ENCODE measurements at regions not wholly inside any gene's neighbourhood (a gene's known extent, or its start where the extent isn't known, plus 50 kb on each side); places are given as distances from the start of the nearest gene placed in this dataset.

DNA sequence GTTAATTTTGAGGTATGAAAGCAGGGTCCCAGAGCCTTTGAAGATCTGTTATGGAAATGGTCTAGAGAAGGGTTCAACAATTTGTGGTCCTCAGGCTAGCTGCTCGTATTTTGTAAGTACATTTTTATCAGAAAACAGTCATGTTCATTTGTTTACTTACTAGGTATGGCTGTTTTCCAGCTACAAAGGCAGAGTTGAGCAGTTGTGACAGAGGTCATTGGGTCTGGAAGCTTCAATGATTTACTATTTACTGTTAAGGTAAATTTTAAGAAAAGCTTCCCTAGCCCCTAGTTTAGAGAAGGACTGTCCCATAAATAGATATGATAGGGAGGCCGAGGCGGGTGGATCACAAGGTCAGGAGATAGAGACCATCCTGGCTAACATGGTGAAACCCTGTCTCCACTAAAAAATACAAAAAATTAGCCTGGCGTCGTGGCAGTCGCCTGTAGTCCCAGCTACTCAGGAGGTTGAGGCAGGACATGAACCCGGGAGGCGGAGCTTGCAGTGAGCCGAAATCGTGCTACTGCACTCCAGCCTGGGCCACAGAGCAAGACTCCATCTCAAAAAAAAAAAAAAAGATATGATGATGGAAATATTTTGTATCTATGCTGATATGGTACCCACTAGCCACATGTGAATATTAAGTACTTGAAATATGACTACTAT is 538.4 kb upstream of the CITED2 start:
- in situ Hi-C loops (cut with MboI; ENCODE audit: low sequenced_read_pairs in 4 of 4): no loop called here
- Histone ChIP-seq H3K36me3 (no peaks in the 10 kb centered on the region), H3K27ac (no peak overlapping the region), H3K4me3 (no peak overlapping the region), H3K27me3 (no peaks in the 10 kb centered on the region), H3K9me3 (no peaks in the 10 kb centered on the region), H3K4me1 (no peaks in the 10 kb centered on the region)
- DNase-seq (no peak), ATAC-seq (no peak)
- intact Hi-C loops (cut with DNase I; ENCODE audit: low total_unique reads): no loop called here
- TF ChIP-seq POLR2A (IDR thresholded peaks at IDR 0.05): no peak
- TF ChIP-seq, protein P1, sequence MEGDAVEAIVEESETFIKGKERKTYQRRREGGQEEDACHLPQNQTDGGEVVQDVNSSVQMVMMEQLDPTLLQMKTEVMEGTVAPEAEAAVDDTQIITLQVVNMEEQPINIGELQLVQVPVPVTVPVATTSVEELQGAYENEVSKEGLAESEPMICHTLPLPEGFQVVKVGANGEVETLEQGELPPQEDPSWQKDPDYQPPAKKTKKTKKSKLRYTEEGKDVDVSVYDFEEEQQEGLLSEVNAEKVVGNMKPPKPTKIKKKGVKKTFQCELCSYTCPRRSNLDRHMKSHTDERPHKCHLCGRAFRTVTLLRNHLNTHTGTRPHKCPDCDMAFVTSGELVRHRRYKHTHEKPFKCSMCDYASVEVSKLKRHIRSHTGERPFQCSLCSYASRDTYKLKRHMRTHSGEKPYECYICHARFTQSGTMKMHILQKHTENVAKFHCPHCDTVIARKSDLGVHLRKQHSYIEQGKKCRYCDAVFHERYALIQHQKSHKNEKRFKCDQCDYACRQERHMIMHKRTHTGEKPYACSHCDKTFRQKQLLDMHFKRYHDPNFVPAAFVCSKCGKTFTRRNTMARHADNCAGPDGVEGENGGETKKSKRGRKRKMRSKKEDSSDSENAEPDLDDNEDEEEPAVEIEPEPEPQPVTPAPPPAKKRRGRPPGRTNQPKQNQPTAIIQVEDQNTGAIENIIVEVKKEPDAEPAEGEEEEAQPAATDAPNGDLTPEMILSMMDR (IDR thresholded peaks at IDR 0.05 in 4 of 5, conservative IDR thresholded peaks at IDR 0.05 in 1 of 5): no peak

DNA sequence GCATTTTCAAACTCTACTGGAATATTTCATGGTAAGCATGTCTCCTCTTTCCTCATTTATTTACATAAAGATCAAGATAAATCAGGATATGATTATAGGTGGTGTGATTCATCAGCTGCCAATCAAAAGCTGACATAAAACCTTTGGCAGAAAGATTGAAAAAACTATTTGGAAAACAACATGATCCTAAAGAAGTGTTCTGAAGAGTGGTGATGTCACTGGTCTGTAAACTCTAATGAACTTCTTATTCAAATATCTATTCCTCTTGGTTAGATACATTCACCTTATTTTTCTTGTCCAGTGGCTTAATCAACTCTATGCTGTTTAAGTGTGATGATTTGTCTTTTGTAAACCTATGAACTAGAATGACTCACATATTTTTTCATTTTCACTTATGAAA is 535.5 kb upstream of the CITED2 start:
- intact Hi-C loops (cut with DNase I; ENCODE audit: low total_unique reads) (no loop called here), in situ Hi-C loops (cut with MboI; ENCODE audit: low sequenced_read_pairs in 4 of 4) (no loop called here)
- no peak for DNase-seq
- no peaks in the 10 kb centered on the region for H3K4me1 ChIP-seq
- no peaks in the 10 kb centered on the region for H3K27me3 ChIP-seq
- no peaks in the 10 kb centered on the region for H3K9me3 ChIP-seq
- no peak for ATAC-seq
- H3K36me3 ChIP-seq: no peaks in the 10 kb centered on the region
- no peak overlapping the region for H3K27ac ChIP-seq
- H3K4me3 ChIP-seq: no peak overlapping the region
- TF ChIP-seq, protein P1 (IDR thresholded peaks at IDR 0.05 in 4 of 5, conservative IDR thresholded peaks at IDR 0.05 in 1 of 5): no peak
- TF ChIP-seq POLR2A (IDR thresholded peaks at IDR 0.05): no peak

DNA sequence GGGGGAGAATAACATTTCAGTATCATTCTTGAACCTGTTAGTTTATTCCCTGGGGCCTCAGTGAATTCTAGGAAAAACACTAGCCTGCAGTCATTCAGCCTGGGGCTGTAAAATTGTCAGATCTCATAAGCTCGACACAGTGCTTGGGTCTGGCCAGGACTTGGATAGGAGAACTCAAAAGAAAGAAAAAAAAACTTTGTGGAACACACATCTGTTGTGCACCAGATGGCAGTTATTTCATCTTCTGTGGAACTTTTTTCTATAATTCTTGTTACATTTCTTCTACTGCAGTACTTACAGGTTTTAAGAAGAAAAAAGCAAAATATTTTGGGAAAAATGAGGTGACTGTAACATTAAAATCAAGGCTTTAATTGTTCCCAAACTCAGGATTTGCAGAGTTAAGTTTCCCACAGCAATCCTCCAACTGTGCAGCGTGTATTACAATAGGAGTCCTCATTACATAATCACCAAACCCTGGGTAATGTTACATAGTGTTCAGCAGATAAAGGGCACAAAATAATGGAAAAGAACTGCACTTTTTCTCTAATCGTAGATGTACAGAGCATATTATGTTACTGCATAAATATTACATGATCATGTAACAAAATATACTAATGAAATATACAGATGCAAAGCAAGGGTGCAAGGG is 531.1 kb upstream of the CITED2 start:
- ATAC-seq (no peak), DNase-seq (no peak)
- intact Hi-C loops (cut with DNase I; ENCODE audit: low total_unique reads) (no loop called here), in situ Hi-C loops (cut with MboI; ENCODE audit: low sequenced_read_pairs in 4 of 4) (no loop called here)
- H3K4me3 ChIP-seq: no peak overlapping the region
- H3K36me3 ChIP-seq: no peaks in the 10 kb centered on the region
- no peak for TF ChIP-seq POLR2A (IDR thresholded peaks at IDR 0.05)
- TF ChIP-seq, protein P1 (IDR thresholded peaks at IDR 0.05 in 4 of 5, conservative IDR thresholded peaks at IDR 0.05 in 1 of 5): no peak
- H3K4me1 ChIP-seq: no peaks in the 10 kb centered on the region
- no peaks in the 10 kb centered on the region for H3K27me3 ChIP-seq
- H3K9me3 ChIP-seq: no peaks in the 10 kb centered on the region
- H3K27ac ChIP-seq: no peak overlapping the region

DNA sequence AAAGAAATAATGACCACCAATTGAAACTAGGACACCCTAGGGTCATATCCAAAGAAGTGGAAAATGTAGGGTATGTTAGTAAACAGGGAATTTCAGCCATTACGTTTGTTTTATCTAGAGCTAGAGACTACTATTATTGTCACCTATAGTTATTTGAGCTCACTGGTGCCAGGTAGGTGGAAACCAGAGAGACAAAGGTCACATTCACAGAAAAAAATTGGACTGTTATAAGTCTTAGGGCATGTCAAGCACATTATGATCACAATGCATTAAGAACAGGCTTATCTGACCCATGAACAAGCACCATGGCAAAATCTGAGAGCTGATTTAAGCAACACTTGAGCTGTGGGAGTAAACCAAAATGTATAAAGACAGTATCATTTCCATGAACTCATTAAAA is 530.1 kb upstream of the CITED2 start:
- ATAC-seq: no peak
- no peaks in the 10 kb centered on the region for H3K27me3 ChIP-seq
- no peak for DNase-seq
- no peaks in the 10 kb centered on the region for H3K4me1 ChIP-seq
- intact Hi-C loops (cut with DNase I; ENCODE audit: low total_unique reads): no loop called here
- no peak overlapping the region for H3K4me3 ChIP-seq
- no peak for TF ChIP-seq POLR2A (IDR thresholded peaks at IDR 0.05)
- TF ChIP-seq, protein P1 (IDR thresholded peaks at IDR 0.05 in 4 of 5, conservative IDR thresholded peaks at IDR 0.05 in 1 of 5): no peak
- in situ Hi-C loops (cut with MboI; ENCODE audit: low sequenced_read_pairs in 4 of 4): no loop called here
- no peak overlapping the region for H3K27ac ChIP-seq
- no peaks in the 10 kb centered on the region for H3K36me3 ChIP-seq
- no peaks in the 10 kb centered on the region for H3K9me3 ChIP-seq
